GM12864 (cell line): ENCODE measurements at regions not wholly inside any gene's neighbourhood (a gene's known extent, or its start where the extent isn't known, plus 50 kb on each side); places are given as distances from the start of the nearest gene placed in this dataset.

ENCODE experiments used
- DNase-seq: peaks from one replicate; pipeline ENCODE4 v3.0.0-alpha.2; 2011; ENCODE audit warnings: low read depth
- H3K4me3 ChIP-seq: 2 replicates; pipeline ENCODE4 v1.5.1; 2011; ENCODE audit warnings: mild to moderate bottlenecking, low read depth, low read length, control low read depth
- TF ChIP-seq, protein P1 (sequence below): IDR thresholded peaks from 2 replicates; pipeline ENCODE4 v1.5.1; 2011; ENCODE audit warnings: low read depth, mild to moderate bottlenecking, moderate library complexity, low read length, control low read depth, inconsistent platforms; ENCODE audit errors: missing control alignments

DNA sequence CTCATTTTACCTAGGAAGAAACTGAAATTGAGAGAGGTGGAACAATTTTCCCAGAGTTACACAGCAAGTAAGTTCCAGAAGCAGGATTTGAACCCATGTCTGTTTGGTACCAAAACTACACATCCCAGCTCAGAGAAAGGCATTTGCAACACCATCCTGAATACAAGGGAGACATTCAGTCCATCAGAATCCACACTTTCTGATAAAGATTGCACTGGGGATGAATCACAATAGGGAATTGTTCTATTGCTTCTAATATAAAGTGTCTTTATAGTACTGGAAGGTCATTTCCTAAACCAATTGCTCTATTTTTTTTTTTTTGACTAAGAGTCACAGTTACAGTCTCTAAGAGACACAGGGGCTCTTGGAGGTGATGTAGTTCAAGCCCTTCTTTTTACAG, 208.1 kb upstream of the CADM1 start:
- no peak overlapping the region for H3K4me3 ChIP-seq
- TF ChIP-seq, protein P1, sequence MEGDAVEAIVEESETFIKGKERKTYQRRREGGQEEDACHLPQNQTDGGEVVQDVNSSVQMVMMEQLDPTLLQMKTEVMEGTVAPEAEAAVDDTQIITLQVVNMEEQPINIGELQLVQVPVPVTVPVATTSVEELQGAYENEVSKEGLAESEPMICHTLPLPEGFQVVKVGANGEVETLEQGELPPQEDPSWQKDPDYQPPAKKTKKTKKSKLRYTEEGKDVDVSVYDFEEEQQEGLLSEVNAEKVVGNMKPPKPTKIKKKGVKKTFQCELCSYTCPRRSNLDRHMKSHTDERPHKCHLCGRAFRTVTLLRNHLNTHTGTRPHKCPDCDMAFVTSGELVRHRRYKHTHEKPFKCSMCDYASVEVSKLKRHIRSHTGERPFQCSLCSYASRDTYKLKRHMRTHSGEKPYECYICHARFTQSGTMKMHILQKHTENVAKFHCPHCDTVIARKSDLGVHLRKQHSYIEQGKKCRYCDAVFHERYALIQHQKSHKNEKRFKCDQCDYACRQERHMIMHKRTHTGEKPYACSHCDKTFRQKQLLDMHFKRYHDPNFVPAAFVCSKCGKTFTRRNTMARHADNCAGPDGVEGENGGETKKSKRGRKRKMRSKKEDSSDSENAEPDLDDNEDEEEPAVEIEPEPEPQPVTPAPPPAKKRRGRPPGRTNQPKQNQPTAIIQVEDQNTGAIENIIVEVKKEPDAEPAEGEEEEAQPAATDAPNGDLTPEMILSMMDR: no peak
- DNase-seq: no peak

DNA sequence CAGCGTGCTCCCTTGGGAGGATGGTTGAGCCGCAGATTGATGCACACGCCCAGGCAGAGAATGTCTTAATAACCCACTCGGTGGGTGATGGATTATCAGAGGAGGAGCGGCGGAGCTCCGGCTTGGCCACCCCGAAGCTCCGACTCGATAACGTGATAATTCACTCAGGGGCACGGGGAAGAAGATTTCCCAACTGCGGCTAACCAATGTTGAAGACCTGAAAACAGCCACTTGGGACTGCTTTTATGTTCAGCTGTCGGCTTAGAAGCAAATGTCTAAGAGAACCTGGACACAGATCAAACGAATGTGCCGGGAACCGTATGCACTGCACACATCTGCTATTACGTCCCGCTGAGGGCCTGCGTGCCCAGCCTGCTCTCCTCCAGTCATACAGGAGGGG, 206.8 kb upstream of the CADM1 start:
- no peak for DNase-seq
- H3K4me3 ChIP-seq: no peak overlapping the region
- TF ChIP-seq, protein P1: no peak

DNA sequence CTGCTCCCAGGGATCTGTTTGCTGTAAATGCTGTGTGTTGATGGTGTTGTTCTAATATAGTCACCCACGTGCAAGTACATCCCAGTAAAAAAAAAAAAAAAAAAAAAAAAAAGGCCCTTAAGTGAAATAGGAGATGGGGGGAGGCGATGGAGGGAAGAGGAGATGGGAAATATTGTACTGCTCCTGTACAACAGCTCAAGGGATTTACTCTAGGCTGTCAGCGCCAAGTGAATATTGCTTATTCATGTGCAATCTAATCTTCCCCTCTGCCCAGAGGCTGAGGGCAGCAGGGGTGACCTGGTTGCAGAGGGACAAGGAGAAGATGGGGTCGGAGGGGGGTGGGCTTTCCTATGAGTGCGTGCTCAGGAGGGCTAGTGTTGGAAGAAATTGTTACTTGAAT, 206.2 kb upstream of the CADM1 start:
- TF ChIP-seq, protein P1: no peak
- no peak for DNase-seq
- no peak overlapping the region for H3K4me3 ChIP-seq

- TF ChIP-seq, protein P1: no peak
These were observed 205.1 kb upstream of the CADM1 start for GRCh38 chr11:115709297-115709696.

GRCh38 chr11:115707180-115707905, 203.1 kb upstream of the CADM1 start:
- no peak overlapping the region for H3K4me3 ChIP-seq
- TF ChIP-seq, protein P1: no peak
- no peak for DNase-seq

More at GRCh38 chr11:115709297-115709696, 205.1 kb upstream of the CADM1 start:
- peak; percentile 25 for DNase-seq
- H3K4me3 ChIP-seq: no peak overlapping the region

DNA sequence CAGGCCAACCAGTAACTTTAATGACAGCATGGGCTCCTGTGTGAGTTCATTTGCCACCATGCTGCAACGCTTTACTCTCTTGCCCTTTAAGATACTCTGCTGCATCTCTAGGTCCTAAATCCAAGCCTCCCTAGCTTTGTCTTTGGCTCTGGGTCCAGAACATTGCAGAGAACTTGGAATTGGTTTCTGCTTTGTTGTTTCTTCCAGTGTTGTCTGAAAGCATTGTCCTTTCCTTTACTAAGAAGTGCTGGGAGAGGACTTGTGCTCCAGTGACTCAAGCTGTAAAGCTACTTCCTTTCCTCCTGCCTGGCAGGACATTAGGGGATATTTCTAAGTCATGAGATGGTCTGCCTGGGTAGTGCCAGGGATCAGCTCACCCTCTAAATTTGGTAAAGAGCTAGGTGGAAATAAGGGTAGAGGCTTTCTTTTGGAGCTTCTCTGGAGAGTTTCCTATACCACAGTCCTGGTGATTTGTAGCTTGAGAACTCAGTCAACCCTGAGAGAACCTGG, 202.5 kb upstream of the CADM1 start:
- no peak for DNase-seq
- no peak overlapping the region for H3K4me3 ChIP-seq
- TF ChIP-seq, protein P1: no peak

- no peak for DNase-seq
These were observed 201.0 kb upstream of the CADM1 start for GRCh38 chr11:115705200-115705599.

More at GRCh38 chr11:115705200-115705599, 201.0 kb upstream of the CADM1 start:
- TF ChIP-seq, protein P1: no peak
- no peak overlapping the region for H3K4me3 ChIP-seq
